ENCODE measurements at regions not wholly inside any gene's neighbourhood (a gene's known extent, or its start where the extent isn't known, plus 50 kb on each side); places are given as distances from the start of the nearest gene placed in this dataset.
A peak's percentile ranks its signal among the peaks of the same experiment; 100 is the strongest.
"Not testable (repeated sequence)": the region's sequence is repeated elsewhere in the genome, so short reads cannot be mapped to it uniquely, and the experiment has no call there.

- no peak for DNase-seq
Measured at GRCh38 chr20:26214991-26215390, 518.3 kb upstream of the ZNF337 start.

- peak; percentile 7 for DNase-seq
Measured at GRCh38 chr20:26209171-26209941, 512.7 kb upstream of the ZNF337 start.

GRCh38 chr20:26208296-26209091, 511.8 kb upstream of the ZNF337 start:
- peak; percentile 53 for DNase-seq

GRCh38 chr20:26207967-26208295, 511.3 kb upstream of the ZNF337 start:
- DNase-seq, result peak; percentile 22

GRCh38 chr20:26207237-26207966, 510.7 kb upstream of the ZNF337 start:
- DNase-seq, result no peak

- DNase-seq, result no peak
Measured at GRCh38 chr20:26205350-26205749, 508.7 kb upstream of the ZNF337 start.

GRCh38 chr20:26201026-26201425, 504.4 kb upstream of the ZNF337 start:
- DNase-seq, result not testable (repeated sequence)

GRCh38 chr20:26187329-26187728, 490.7 kb upstream of the ZNF337 start:
- DNase-seq, result not testable (repeated sequence)

GRCh38 chr20:26183720-26184119, 487.1 kb upstream of the ZNF337 start:
- DNase-seq, result not testable (repeated sequence)

- DNase-seq, result not testable (repeated sequence)
Measured at GRCh38 chr20:26181364-26181763, 484.7 kb upstream of the ZNF337 start.

GRCh38 chr20:26171875-26172274, 475.2 kb upstream of the ZNF337 start:
- not testable (repeated sequence) for DNase-seq

- DNase-seq, result no peak
Measured at GRCh38 chr20:26169506-26169905, 472.9 kb upstream of the ZNF337 start.

- DNase-seq, result no peak
Measured at GRCh38 chr20:26167499-26167898, 470.8 kb upstream of the ZNF337 start.

- no peak for DNase-seq
Measured at GRCh38 chr20:26163890-26164289, 467.2 kb upstream of the ZNF337 start.

- not testable (repeated sequence) for DNase-seq
Measured at GRCh38 chr20:26163151-26163550, 466.5 kb upstream of the ZNF337 start.

- DNase-seq, result not testable (repeated sequence)
Measured at GRCh38 chr20:26161741-26162140, 465.1 kb upstream of the ZNF337 start.

- not testable (repeated sequence) for DNase-seq
Measured at GRCh38 chr20:26160916-26161315, 464.3 kb upstream of the ZNF337 start.

GRCh38 chr20:26154224-26154623, 457.6 kb upstream of the ZNF337 start:
- DNase-seq, result no peak

GRCh38 chr20:26135325-26136110, 438.9 kb upstream of the ZNF337 start:
- no peak for DNase-seq

- no peak for DNase-seq
Measured at GRCh38 chr20:26134606-26135005, 438.0 kb upstream of the ZNF337 start.

GRCh38 chr20:26133794-26134193, 437.1 kb upstream of the ZNF337 start:
- DNase-seq, result not testable (repeated sequence)

GRCh38 chr20:26120920-26121319, 424.3 kb upstream of the ZNF337 start:
- DNase-seq, result not testable (repeated sequence)

GRCh38 chr20:26094498-26094897, 397.8 kb upstream of the ZNF337 start:
- not testable (repeated sequence) for DNase-seq

Measured in activated CD4-positive, alpha-beta T cell treated with anti-CD3 and anti-CD28 coated beads for 48 hours (primary cell).